Pancreas (tissue), 10 donors: ENCODE measurements at regions not wholly inside any gene's neighbourhood (a gene's known extent, or its start where the extent isn't known, plus 50 kb on each side); places are given as distances from the start of the nearest gene placed in this dataset.

ENCODE experiments used
- ATAC-seq, 4 donors: fragments of 200-7000 bp; cut with Tn5 transposase; one replicate each; pipeline versions ENCODE4 v1.8.0 to v1.9.1; 2020; ENCODE audit warnings: mild to moderate bottlenecking in 4 of 4, moderate library complexity in 4 of 4
- DNase-seq, 6 donors: peaks; one replicate each; pipeline ENCODE4 v3.0.0-alpha.2; 2020
- FAIRE-seq: peaks from 2 replicates; lab custom pipeline; 2012; peaks lifted over from hg19 to GRCh38; lab: Jason Lieb, UNC
- H3K27ac ChIP-seq, 4 donors: fragments of 200-600 bp; sonication (generic); 1 replicate in 3 of 4; 2 replicates in 1 of 4; pipeline versions ENCODE4 v1.5.0 to v1.8.0; 2020
- H3K27me3 ChIP-seq, 4 donors: fragments of 200-600 bp; one replicate each; pipeline ENCODE4 v1.8.0; 2021
- H3K36me3 ChIP-seq, 3 donors: fragments of 200-600 bp; sonication (generic) in 1 of 3; one replicate each; pipeline versions ENCODE4 v1.5.0 to v1.8.0; 2020 to 2021
- H3K4me1 ChIP-seq, 3 donors: fragments of 200-600 bp; one replicate each; pipeline ENCODE4 v1.8.0; 2021
- H3K4me3 ChIP-seq, 4 donors: fragments of 200-600 bp; sonication (generic) in 2 of 4; one replicate each; pipeline versions ENCODE4 v1.5.0 to v1.8.0; 2020 to 2021
- H3K9me3 ChIP-seq, 4 donors: fragments of 200-600 bp; one replicate each; pipeline ENCODE4 v1.8.0; 2021
- CTCF ChIP-seq, 4 donors: fragments of 200-600 bp; sonication (generic) in 3 of 4; IDR thresholded peaks; one replicate each; pipeline versions ENCODE4 v1.5.0 to v1.8.0; 2021; ENCODE audit warnings: antibody characterized with exemption in 4 of 4
- WGBS, 2 donors: extraction: QIAGEN DNeasy Blood & Tissue Kit; methylation state at CpG; one replicate each; pipeline ENCODE4 v1.1.7; 2013; 5-methylcytosine and 5-hydroxymethylcytosine counted together
- intact Hi-C, 3 donors: fragments of 100-400 bp; cut with DNase I; formaldehyde crosslinking; loops; one replicate each; pipeline versions ENCODE4 v1.11.1 to v1.14.2; 2022
- donor health status: healthy with polysubstance abuse.
- donor health status: DM: no; HTN: no; CAD: no; lungs with moderate emphysema.
- donor health status: DM: no; HTN: no; CAD: no.
- donor health status: control.
- donor health status: control.
- donor health status: Bipolar disorder and iron deficiency.
- donor health status: DM: yes; HTN: yes; CAD: no.
- donor health status: DM: no; HTN: no; CAD: no.
- donor health status: DM: no; HTN: no; CAD: no.
- donor health status: DM: yes; HTN: yes; CAD: no.

GRCh38 chr10:130741901-130742855, 569.3 kb downstream of the TCERG1L start:
- H3K4me1 ChIP-seq = no peaks in the 10 kb centered on the region
- H3K9me3 ChIP-seq = no peaks in the 10 kb centered on the region
- H3K36me3 ChIP-seq = no peaks in the 10 kb centered on the region
- no peak overlapping the region for H3K27ac ChIP-seq
- no peaks in the 10 kb centered on the region for H3K27me3 ChIP-seq
- no peak overlapping the region for H3K4me3 ChIP-seq
- intact Hi-C loops = no loop called here
- 73 to 81% methylated on average over 23 of the region's 23 CpGs for WGBS, 2 donors
- no peak for ATAC-seq
- no peak for TF ChIP-seq CTCF (IDR thresholded peaks at IDR 0.05)
- no peak for DNase-seq
- no peak for FAIRE-seq

GRCh38 chr10:130742941-130743675, 568.4 kb downstream of the TCERG1L start:
- intact Hi-C loops = no loop called here
- FAIRE-seq = no peak
- Histone ChIP-seq H3K9me3 (no peaks in the 10 kb centered on the region), H3K27ac (no peak overlapping the region), H3K27me3 (no peaks in the 10 kb centered on the region), H3K36me3 (no peaks in the 10 kb centered on the region), H3K4me3 (no peak overlapping the region), H3K4me1 (no peaks in the 10 kb centered on the region)
- WGBS, 2 donors = 69 to 70% methylated on average over 14 to 16 of the region's 16 CpGs
- DNase-seq = no peak
- ATAC-seq = no peak
- no peak for TF ChIP-seq CTCF (IDR thresholded peaks at IDR 0.05)

- no peaks in the 10 kb centered on the region for H3K9me3 ChIP-seq
- DNase-seq (no peak), FAIRE-seq (no peak), ATAC-seq (no peak)
- H3K27ac ChIP-seq = no peak overlapping the region
- TF ChIP-seq CTCF (IDR thresholded peaks at IDR 0.05) = no peak
- intact Hi-C loops = no loop called here
- no peak overlapping the region for H3K4me3 ChIP-seq
- no peaks in the 10 kb centered on the region for H3K27me3 ChIP-seq
- 56 to 67% methylated on average over 10 of the region's 10 CpGs for WGBS, 2 donors
- H3K36me3 ChIP-seq = no peaks in the 10 kb centered on the region
- H3K4me1 ChIP-seq = no peaks in the 10 kb centered on the region
Measured at GRCh38 chr10:130743751-130744271, 567.7 kb downstream of the TCERG1L start.

- no peak for TF ChIP-seq CTCF (IDR thresholded peaks at IDR 0.05)
- FAIRE-seq (no peak), ATAC-seq (no peak), DNase-seq (no peak)
- intact Hi-C loops = no loop called here
- no peaks in the 10 kb centered on the region for H3K36me3 ChIP-seq
- H3K4me1 ChIP-seq = no peaks in the 10 kb centered on the region
- no peak overlapping the region for H3K4me3 ChIP-seq
- no peaks in the 10 kb centered on the region for H3K27me3 ChIP-seq
- no peaks in the 10 kb centered on the region for H3K9me3 ChIP-seq
- 53 to 60% methylated on average over 8 of the region's 8 CpGs for WGBS, 2 donors
- H3K27ac ChIP-seq = no peak overlapping the region
Measured at GRCh38 chr10:130744631-130745030, 566.9 kb downstream of the TCERG1L start.
